ENCODE measurements at regions not wholly inside any gene's neighbourhood (a gene's known extent, or its start where the extent isn't known, plus 50 kb on each side); places are given as distances from the start of the nearest gene placed in this dataset.

- POLR2A ChIA-PET, result interaction anchor here (0.6 kb wide), 1 partner anchor 36 kb away, joined by 3 read pairs; no protein-coding TSS in a partner anchor
These were observed 346.7 kb upstream of the CCDC196 start for GRCh38 chr14:66139432-66139831.

GRCh38 chr14:66140213-66140918, 345.8 kb upstream of the CCDC196 start:
- Mint-ChIP-seq H3K27ac (no peak overlapping the region), H3K4me1 (no peaks in the 10 kb centered on the region), H3K27me3 (peaks cover 0 to 21% (median 15%) of the 10 kb centered on the region in 5 donors), H3K36me3 (peaks cover 0 to 5% (median 0%) of the 10 kb centered on the region in 5 donors), H3K4me3 (no peak overlapping the region), H3K9me3 (peaks cover 0 to 6% (median 2%) of the 10 kb centered on the region in 11 donors)
- POLR2A ChIA-PET, result interaction anchor here (0.6 kb wide), 1 partner anchor 37 kb away, joined by 3 read pairs; no protein-coding TSS in a partner anchor
- Histone ChIP-seq H3K36me3 (ENCODE audit: control insufficient read depth in 2 of 3, insufficient read depth in 3 of 3, low read length in 3 of 3) (no peaks in the 10 kb centered on the region), H3K27me3 (ENCODE audit: control insufficient read depth in 2 of 2, insufficient read depth in 2 of 2, low read length in 2 of 2) (no peaks in the 10 kb centered on the region), H3K9me3 (ENCODE audit: control insufficient read depth in 2 of 3, low read length in 3 of 3) (no peaks in the 10 kb centered on the region), H3K27ac (ENCODE audit: low read depth, low read length) (no peak overlapping the region), H3K4me1 (ENCODE audit: control insufficient read depth in 2 of 2, insufficient read depth in 2 of 2, low read length in 2 of 2) (peaks cover 0 to 12% of the 10 kb centered on the region in 2 donors), H3K4me3 (ENCODE audit: low read length) (no peak overlapping the region)
- intact Hi-C loops (cut with micrococcal nuclease), result no loop called here
- CTCF ChIA-PET, result interaction anchor here (0.6 kb wide), 1 partner anchor 980 kb away, joined by 4 read pairs; no protein-coding TSS in a partner anchor
- DNase-seq, result peak in 1 of 9 donors; percentile 5
- ATAC-seq, result peak; percentile 22

More at GRCh38 chr14:66139432-66139831, 346.7 kb upstream of the CCDC196 start:
- H3K27ac ChIP-seq (ENCODE audit: low read depth, low read length), result no peak overlapping the region
- DNase-seq (no peak), ATAC-seq (no peak)
- Mint-ChIP-seq H3K4me1 (no peaks in the 10 kb centered on the region), H3K36me3 (peaks cover 0 to 4% (median 0%) of the 10 kb centered on the region in 5 donors), H3K9me3 (no peaks in the 10 kb centered on the region), H3K27ac (no peak overlapping the region), H3K27me3 (peaks cover 0 to 12% (median 8%) of the 10 kb centered on the region in 5 donors), H3K4me3 (no peak overlapping the region)
- H3K36me3 ChIP-seq (ENCODE audit: control insufficient read depth in 2 of 3, insufficient read depth in 3 of 3, low read length in 3 of 3), result no peaks in the 10 kb centered on the region
- no peaks in the 10 kb centered on the region for H3K9me3 ChIP-seq (ENCODE audit: control insufficient read depth in 2 of 3, low read length in 3 of 3)
- intact Hi-C loops (cut with micrococcal nuclease), result no loop called here
- CTCF ChIA-PET, result interaction anchor here (0.6 kb wide), 1 partner anchor 979 kb away, joined by 4 read pairs; no protein-coding TSS in a partner anchor
- no peaks in the 10 kb centered on the region for H3K27me3 ChIP-seq (ENCODE audit: control insufficient read depth in 2 of 2, insufficient read depth in 2 of 2, low read length in 2 of 2)
- H3K4me3 ChIP-seq (ENCODE audit: low read length), result no peak overlapping the region
- peaks cover 0 to 12% of the 10 kb centered on the region in 2 donors for H3K4me1 ChIP-seq (ENCODE audit: control insufficient read depth in 2 of 2, insufficient read depth in 2 of 2, low read length in 2 of 2)

- Histone ChIP-seq H3K27ac (ENCODE audit: low read depth, low read length) (no peak overlapping the region), H3K9me3 (ENCODE audit: control insufficient read depth in 2 of 3, low read length in 3 of 3) (no peaks in the 10 kb centered on the region), H3K27me3 (ENCODE audit: control insufficient read depth in 2 of 2, insufficient read depth in 2 of 2, low read length in 2 of 2) (no peaks in the 10 kb centered on the region), H3K36me3 (ENCODE audit: control insufficient read depth in 2 of 3, insufficient read depth in 3 of 3, low read length in 3 of 3) (no peaks in the 10 kb centered on the region), H3K4me3 (ENCODE audit: low read length) (no peak overlapping the region), H3K4me1 (ENCODE audit: control insufficient read depth in 2 of 2, insufficient read depth in 2 of 2, low read length in 2 of 2) (peaks cover 0 to 12% of the 10 kb centered on the region in 2 donors)
- ChIA-PET CTCF (no interaction called here), POLR2A (no interaction called here)
- intact Hi-C loops (cut with micrococcal nuclease), result no loop called here
- Mint-ChIP-seq H3K9me3 (peaks cover 0 to 6% (median 2%) of the 10 kb centered on the region in 11 donors), H3K27ac (no peak overlapping the region), H3K36me3 (peaks cover 0 to 5% (median 0%) of the 10 kb centered on the region in 5 donors), H3K4me1 (no peaks in the 10 kb centered on the region), H3K4me3 (no peak overlapping the region), H3K27me3 (peaks cover 0 to 26% (median 17%) of the 10 kb centered on the region in 5 donors)
- DNase-seq (no peak), ATAC-seq (no peak)
These were observed 345.2 kb upstream of the CCDC196 start for GRCh38 chr14:66140963-66141362.

GRCh38 chr14:66141733-66142132, 344.4 kb upstream of the CCDC196 start:
- DNase-seq, result no peak
- H3K27me3 Mint-ChIP-seq, result peaks cover 0 to 27% (median 17%) of the 10 kb centered on the region in 5 donors
- no peak overlapping the region for H3K4me3 ChIP-seq (ENCODE audit: low read length)
- peaks cover 0 to 5% (median 0%) of the 10 kb centered on the region in 5 donors for H3K36me3 Mint-ChIP-seq
- no peaks in the 10 kb centered on the region for H3K36me3 ChIP-seq (ENCODE audit: control insufficient read depth in 2 of 3, insufficient read depth in 3 of 3, low read length in 3 of 3)
- ChIA-PET CTCF (no interaction called here), POLR2A (no interaction called here)
- H3K27me3 ChIP-seq (ENCODE audit: control insufficient read depth in 2 of 2, insufficient read depth in 2 of 2, low read length in 2 of 2), result no peaks in the 10 kb centered on the region
- H3K27ac Mint-ChIP-seq, result no peak overlapping the region
- H3K9me3 Mint-ChIP-seq, result peaks cover 0 to 6% (median 2%) of the 10 kb centered on the region in 11 donors
- no peaks in the 10 kb centered on the region for H3K9me3 ChIP-seq (ENCODE audit: control insufficient read depth in 2 of 3, low read length in 3 of 3)
- no peak for ATAC-seq
- H3K4me3 Mint-ChIP-seq, result no peak overlapping the region
- H3K4me1 ChIP-seq (ENCODE audit: control insufficient read depth in 2 of 2, insufficient read depth in 2 of 2, low read length in 2 of 2), result peaks cover 0 to 12% of the 10 kb centered on the region in 2 donors
- no peaks in the 10 kb centered on the region for H3K4me1 Mint-ChIP-seq
- H3K27ac ChIP-seq (ENCODE audit: low read depth, low read length), result no peak overlapping the region
- intact Hi-C loops (cut with micrococcal nuclease), result no loop called here

GRCh38 chr14:66143387-66144112, 342.6 kb upstream of the CCDC196 start:
- DNase-seq, result no peak
- H3K36me3 ChIP-seq (ENCODE audit: control insufficient read depth in 2 of 3, insufficient read depth in 3 of 3, low read length in 3 of 3), result no peaks in the 10 kb centered on the region
- ChIA-PET POLR2A (no interaction called here), CTCF (no interaction called here)
- no peak overlapping the region for H3K27ac ChIP-seq (ENCODE audit: low read depth, low read length)
- no peak overlapping the region for H3K27ac Mint-ChIP-seq
- H3K27me3 ChIP-seq (ENCODE audit: control insufficient read depth in 2 of 2, insufficient read depth in 2 of 2, low read length in 2 of 2), result no peaks in the 10 kb centered on the region
- H3K4me1 Mint-ChIP-seq, result no peaks in the 10 kb centered on the region
- H3K4me1 ChIP-seq (ENCODE audit: control insufficient read depth in 2 of 2, insufficient read depth in 2 of 2, low read length in 2 of 2), result peaks cover 0 to 12% of the 10 kb centered on the region in 2 donors
- H3K27me3 Mint-ChIP-seq, result peaks cover 4 to 34% (median 17%) of the 10 kb centered on the region in 5 donors
- H3K36me3 Mint-ChIP-seq, result peaks cover 0 to 8% (median 5%) of the 10 kb centered on the region in 5 donors
- H3K4me3 Mint-ChIP-seq, result no peak overlapping the region
- ATAC-seq, result no peak
- intact Hi-C loops (cut with micrococcal nuclease), result no loop called here
- no peak overlapping the region for H3K4me3 ChIP-seq (ENCODE audit: low read length)
- H3K9me3 ChIP-seq (ENCODE audit: control insufficient read depth in 2 of 3, low read length in 3 of 3), result no peaks in the 10 kb centered on the region
- peaks cover 0 to 17% (median 2%) of the 10 kb centered on the region in 11 donors for H3K9me3 Mint-ChIP-seq

GRCh38 chr14:66152302-66152701, 333.9 kb upstream of the CCDC196 start:
- H3K4me3 ChIP-seq (ENCODE audit: low read length), result no peak overlapping the region
- DNase-seq, result no peak
- Mint-ChIP-seq H3K4me1 (no peaks in the 10 kb centered on the region), H3K9me3 (peaks cover 0 to 6% (median 0%) of the 10 kb centered on the region in 11 donors), H3K4me3 (no peak overlapping the region), H3K27ac (no peak overlapping the region), H3K27me3 (peaks cover 0 to 8% (median under 1%) of the 10 kb centered on the region in 5 donors), H3K36me3 (peaks cover 0 to under 1% (median 0%) of the 10 kb centered on the region in 5 donors)
- POLR2A ChIA-PET, result no interaction called here
- no peak for ATAC-seq
- H3K27me3 ChIP-seq (ENCODE audit: control insufficient read depth in 2 of 2, insufficient read depth in 2 of 2, low read length in 2 of 2), result no peaks in the 10 kb centered on the region
- H3K9me3 ChIP-seq (ENCODE audit: control insufficient read depth in 2 of 3, low read length in 3 of 3), result no peaks in the 10 kb centered on the region
- H3K36me3 ChIP-seq (ENCODE audit: control insufficient read depth in 2 of 3, insufficient read depth in 3 of 3, low read length in 3 of 3), result no peaks in the 10 kb centered on the region
- H3K4me1 ChIP-seq (ENCODE audit: control insufficient read depth in 2 of 2, insufficient read depth in 2 of 2, low read length in 2 of 2), result no peaks in the 10 kb centered on the region
- intact Hi-C loops (cut with micrococcal nuclease), result no loop called here
- CTCF ChIA-PET, result interaction anchor here (0.6 kb wide), 1 partner anchor 167 kb away, joined by 5 read pairs; no protein-coding TSS in a partner anchor
- H3K27ac ChIP-seq (ENCODE audit: low read depth, low read length), result no peak overlapping the region

Measured in naive thymus-derived CD4-positive, alpha-beta T cell (primary cell).